HFFc6 (cell line): ENCODE measurements at regions not wholly inside any gene's neighbourhood (a gene's known extent, or its start where the extent isn't known, plus 50 kb on each side); places are given as distances from the start of the nearest gene placed in this dataset.

ENCODE experiments used
- DNase-seq: peaks from one replicate; pipeline ENCODE4 v3.0.0-alpha.2; 2018
- H3K27ac Mint-ChIP-seq: 2 replicates; pipeline ENCODE4 v1.8.0; 2020; ENCODE audit warnings: mild to moderate bottlenecking, mixed read lengths
- H3K27me3 Mint-ChIP-seq: 2 replicates; pipeline ENCODE4 v1.8.0; 2021; ENCODE audit warnings: mild to moderate bottlenecking, moderate library complexity, mixed read lengths; ENCODE audit not compliant: insufficient read depth
- H3K36me3 Mint-ChIP-seq: 2 replicates; pipeline ENCODE4 v1.8.0; 2021; ENCODE audit warnings: low read depth, mixed read lengths
- H3K4me1 Mint-ChIP-seq: 2 replicates; pipeline ENCODE4 v1.8.0; 2020; ENCODE audit warnings: low read depth, mixed read lengths
- H3K4me3 Mint-ChIP-seq: 2 replicates; pipeline ENCODE4 v1.8.0; 2020; ENCODE audit warnings: mild to moderate bottlenecking, moderate library complexity, mixed read lengths
- H3K9me3 Mint-ChIP-seq: 2 replicates; pipeline ENCODE4 v1.8.0; 2020; ENCODE audit warnings: mild to moderate bottlenecking, mixed read lengths
- TF ChIP-seq, protein P1 (sequence below): fragments of 200-600 bp; sonication (generic); IDR thresholded peaks from 2 replicates; pipeline ENCODE4 v1.5.0; 2021; ENCODE audit warnings: antibody characterized with exemption, mild to moderate bottlenecking

- peaks cover 73% of the 10 kb centered on the region for H3K4me1 Mint-ChIP-seq
- H3K4me3 Mint-ChIP-seq = peak overlapping the region; percentile 0; the same call in 1 of the 2 replicates
- peak overlapping the region; percentile 88; the same call in 1 of the 2 replicates for H3K27ac Mint-ChIP-seq
- TF ChIP-seq, protein P1, sequence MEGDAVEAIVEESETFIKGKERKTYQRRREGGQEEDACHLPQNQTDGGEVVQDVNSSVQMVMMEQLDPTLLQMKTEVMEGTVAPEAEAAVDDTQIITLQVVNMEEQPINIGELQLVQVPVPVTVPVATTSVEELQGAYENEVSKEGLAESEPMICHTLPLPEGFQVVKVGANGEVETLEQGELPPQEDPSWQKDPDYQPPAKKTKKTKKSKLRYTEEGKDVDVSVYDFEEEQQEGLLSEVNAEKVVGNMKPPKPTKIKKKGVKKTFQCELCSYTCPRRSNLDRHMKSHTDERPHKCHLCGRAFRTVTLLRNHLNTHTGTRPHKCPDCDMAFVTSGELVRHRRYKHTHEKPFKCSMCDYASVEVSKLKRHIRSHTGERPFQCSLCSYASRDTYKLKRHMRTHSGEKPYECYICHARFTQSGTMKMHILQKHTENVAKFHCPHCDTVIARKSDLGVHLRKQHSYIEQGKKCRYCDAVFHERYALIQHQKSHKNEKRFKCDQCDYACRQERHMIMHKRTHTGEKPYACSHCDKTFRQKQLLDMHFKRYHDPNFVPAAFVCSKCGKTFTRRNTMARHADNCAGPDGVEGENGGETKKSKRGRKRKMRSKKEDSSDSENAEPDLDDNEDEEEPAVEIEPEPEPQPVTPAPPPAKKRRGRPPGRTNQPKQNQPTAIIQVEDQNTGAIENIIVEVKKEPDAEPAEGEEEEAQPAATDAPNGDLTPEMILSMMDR = no peak
- DNase-seq = no peak
- H3K27me3 Mint-ChIP-seq = peaks cover 18% of the 10 kb centered on the region
- H3K36me3 Mint-ChIP-seq = peaks cover 26% of the 10 kb centered on the region
- H3K9me3 Mint-ChIP-seq = no peaks in the 10 kb centered on the region
Observed at GRCh38 chr17:77470330-77470786, 329.6 kb downstream of the SEC14L1 start.

DNA sequence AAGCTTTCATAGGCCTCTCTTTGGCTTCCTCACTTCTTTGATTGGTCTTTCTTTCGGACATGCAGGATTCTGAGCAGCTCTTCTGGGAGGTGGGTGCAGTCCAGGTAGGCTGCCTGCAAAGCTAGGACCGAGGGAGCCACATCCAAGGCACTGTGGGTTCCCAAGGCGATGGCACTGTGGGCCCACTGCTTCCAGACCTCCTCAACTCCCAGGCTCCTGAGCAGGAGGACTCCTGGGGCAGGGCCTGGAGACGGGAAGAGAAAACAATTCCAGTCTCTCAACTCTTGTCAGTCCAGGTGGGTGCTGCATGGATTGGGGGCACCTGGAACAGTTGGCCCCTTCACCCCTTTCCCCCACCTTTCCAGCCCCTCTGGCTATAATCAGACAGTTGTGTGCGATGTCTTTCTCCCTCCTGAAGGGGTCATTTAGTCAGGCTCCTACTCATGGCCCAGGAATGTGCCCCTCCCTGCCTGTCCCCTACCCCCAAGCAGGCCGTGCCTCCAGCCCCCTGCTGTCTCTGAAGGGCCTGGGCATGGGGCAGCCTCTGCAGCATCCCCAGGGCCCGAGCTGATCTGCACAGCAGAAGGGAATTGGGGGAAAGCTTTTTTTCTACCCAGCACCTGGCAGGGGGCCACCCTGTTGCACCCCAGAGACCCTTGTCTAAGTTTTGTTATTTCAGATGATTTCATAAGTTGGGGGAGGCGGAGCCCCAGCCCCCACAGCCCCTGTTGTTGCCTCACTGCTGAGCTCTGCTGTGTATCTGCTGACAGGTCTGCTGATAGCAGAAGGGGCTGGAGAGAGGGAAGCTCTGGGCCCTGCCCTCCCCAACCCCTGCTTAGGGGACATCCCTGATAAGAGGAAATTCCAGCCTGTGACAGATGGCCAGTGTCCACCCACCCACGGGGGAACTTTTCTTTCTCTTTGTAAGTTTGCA lies 330.3 kb downstream of the SEC14L1 start:
- H3K27me3 Mint-ChIP-seq = peaks cover 19% of the 10 kb centered on the region
- peak overlapping the region; percentile 88 for H3K27ac Mint-ChIP-seq
- DNase-seq = no peak
- TF ChIP-seq, protein P1 = no peak
- no peaks in the 10 kb centered on the region for H3K9me3 Mint-ChIP-seq
- peak overlapping the region; percentile 66 for H3K4me3 Mint-ChIP-seq
- peaks cover 73% of the 10 kb centered on the region for H3K4me1 Mint-ChIP-seq
- peaks cover 26% of the 10 kb centered on the region for H3K36me3 Mint-ChIP-seq

- Mint-ChIP-seq H3K9me3 (no peaks in the 10 kb centered on the region), H3K36me3 (peaks cover 26% of the 10 kb centered on the region), H3K27ac (peak overlapping the region; percentile 88), H3K27me3 (peaks cover 17% of the 10 kb centered on the region), H3K4me1 (peaks cover 76% of the 10 kb centered on the region), H3K4me3 (peak overlapping the region; percentile 66)
- TF ChIP-seq, protein P1 = no peak
- DNase-seq = peak; percentile 36
Observed at GRCh38 chr17:77471984-77472461, 331.3 kb downstream of the SEC14L1 start.

DNA sequence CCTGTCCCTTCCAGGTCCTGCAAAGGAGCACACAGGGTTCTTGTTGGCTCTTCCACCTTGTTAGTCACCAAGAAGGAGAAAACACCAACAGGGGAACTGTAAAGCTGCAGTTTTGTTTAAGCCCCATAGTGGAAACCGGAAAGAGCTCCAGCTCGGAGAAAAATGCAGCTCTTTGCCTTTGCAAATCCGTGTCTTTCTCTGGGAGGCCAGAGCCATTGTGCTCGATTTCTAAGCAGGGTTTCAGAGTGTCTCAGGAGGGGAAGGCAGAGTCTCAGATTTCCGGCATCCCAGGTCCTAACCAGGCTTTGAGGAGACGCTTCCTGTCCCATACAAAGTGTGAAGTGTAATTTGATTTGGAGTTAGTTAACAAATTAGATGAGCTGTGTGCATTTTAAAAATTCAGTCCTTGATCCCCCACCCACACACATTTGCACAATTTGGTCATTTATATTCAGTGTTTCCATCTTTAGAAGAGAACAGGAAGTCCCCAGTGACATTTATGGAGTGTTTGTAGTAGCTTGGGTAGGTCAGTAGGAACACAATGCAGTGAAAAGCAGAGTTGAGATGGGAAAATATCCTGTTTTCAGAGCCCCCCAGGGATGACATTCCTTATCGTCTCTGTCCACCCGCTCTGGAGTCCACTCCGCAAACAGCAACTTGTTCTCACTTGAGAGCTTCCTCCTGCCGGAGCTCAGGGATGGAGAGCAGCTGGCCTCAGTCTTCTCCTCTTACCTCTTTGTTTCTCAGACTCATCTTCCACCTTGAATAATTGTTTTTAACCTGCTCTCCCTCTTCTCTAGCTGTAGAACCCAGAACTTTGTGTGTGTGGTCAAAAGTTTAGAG lies 331.9 kb downstream of the SEC14L1 start:
- peak; percentile 46 for DNase-seq
- peak overlapping the region; percentile 66 for H3K4me3 Mint-ChIP-seq
- H3K9me3 Mint-ChIP-seq = no peaks in the 10 kb centered on the region
- peak overlapping the region; percentile 88 for H3K27ac Mint-ChIP-seq
- H3K27me3 Mint-ChIP-seq = peaks cover 19% of the 10 kb centered on the region
- peaks cover 26% of the 10 kb centered on the region for H3K36me3 Mint-ChIP-seq
- TF ChIP-seq, protein P1 = no peak
- peaks cover 82% of the 10 kb centered on the region for H3K4me1 Mint-ChIP-seq

- peak overlapping the region; percentile 66 for H3K4me3 Mint-ChIP-seq
- H3K9me3 Mint-ChIP-seq = no peaks in the 10 kb centered on the region
- H3K27me3 Mint-ChIP-seq = peaks cover 20% of the 10 kb centered on the region
- H3K36me3 Mint-ChIP-seq = peaks cover 19% of the 10 kb centered on the region
- H3K27ac Mint-ChIP-seq = peak overlapping the region; percentile 88
- peaks cover 93% of the 10 kb centered on the region for H3K4me1 Mint-ChIP-seq
- no peak for DNase-seq
- TF ChIP-seq, protein P1 = no peak
Observed at GRCh38 chr17:77473615-77474226, 333.0 kb downstream of the SEC14L1 start.
